ENCODE measurements at regions not wholly inside any gene's neighbourhood (a gene's known extent, or its start where the extent isn't known, plus 50 kb on each side); places are given as distances from the start of the nearest gene placed in this dataset.

DNA sequence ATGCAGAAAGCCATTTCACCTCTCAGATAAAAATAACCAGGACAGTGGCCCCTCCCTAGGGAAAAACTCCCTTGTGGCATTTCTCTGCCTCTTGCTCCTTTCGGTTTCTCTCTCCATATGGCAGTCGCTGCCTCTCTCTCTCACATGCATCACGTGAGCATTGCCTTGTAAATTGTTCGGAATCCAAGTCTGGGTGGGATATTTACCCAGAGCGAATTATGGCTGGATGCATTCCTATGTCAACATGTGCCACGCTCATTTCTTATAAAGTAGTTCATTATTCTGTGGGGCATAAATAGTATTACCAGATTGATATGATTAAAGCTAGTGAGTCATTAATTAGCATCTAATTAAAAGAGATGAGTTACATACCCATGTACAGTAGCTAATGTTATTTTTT lies 392.9 kb downstream of the INSC start:
- TF ChIP-seq, protein P1, sequence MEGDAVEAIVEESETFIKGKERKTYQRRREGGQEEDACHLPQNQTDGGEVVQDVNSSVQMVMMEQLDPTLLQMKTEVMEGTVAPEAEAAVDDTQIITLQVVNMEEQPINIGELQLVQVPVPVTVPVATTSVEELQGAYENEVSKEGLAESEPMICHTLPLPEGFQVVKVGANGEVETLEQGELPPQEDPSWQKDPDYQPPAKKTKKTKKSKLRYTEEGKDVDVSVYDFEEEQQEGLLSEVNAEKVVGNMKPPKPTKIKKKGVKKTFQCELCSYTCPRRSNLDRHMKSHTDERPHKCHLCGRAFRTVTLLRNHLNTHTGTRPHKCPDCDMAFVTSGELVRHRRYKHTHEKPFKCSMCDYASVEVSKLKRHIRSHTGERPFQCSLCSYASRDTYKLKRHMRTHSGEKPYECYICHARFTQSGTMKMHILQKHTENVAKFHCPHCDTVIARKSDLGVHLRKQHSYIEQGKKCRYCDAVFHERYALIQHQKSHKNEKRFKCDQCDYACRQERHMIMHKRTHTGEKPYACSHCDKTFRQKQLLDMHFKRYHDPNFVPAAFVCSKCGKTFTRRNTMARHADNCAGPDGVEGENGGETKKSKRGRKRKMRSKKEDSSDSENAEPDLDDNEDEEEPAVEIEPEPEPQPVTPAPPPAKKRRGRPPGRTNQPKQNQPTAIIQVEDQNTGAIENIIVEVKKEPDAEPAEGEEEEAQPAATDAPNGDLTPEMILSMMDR (IDR thresholded peaks at IDR 0.05), result no peak
- no peak for TF ChIP-seq POLR2A (IDR thresholded peaks at IDR 0.05)

Measured in right lobe of liver (tissue), 4 donors.